D341Med (cell line): ENCODE measurements at regions not wholly inside any gene's neighbourhood (a gene's known extent, or its start where the extent isn't known, plus 50 kb on each side); places are given as distances from the start of the nearest gene placed in this dataset.

Source experiments
- DNase-seq: peaks from one replicate; pipeline ENCODE4 v3.0.0; 2012; ENCODE audit warnings: low spot score

GRCh38 chr2:74065456-74065855, 80.7 kb downstream of the TET3 start:
- DNase-seq = no peak

DNA sequence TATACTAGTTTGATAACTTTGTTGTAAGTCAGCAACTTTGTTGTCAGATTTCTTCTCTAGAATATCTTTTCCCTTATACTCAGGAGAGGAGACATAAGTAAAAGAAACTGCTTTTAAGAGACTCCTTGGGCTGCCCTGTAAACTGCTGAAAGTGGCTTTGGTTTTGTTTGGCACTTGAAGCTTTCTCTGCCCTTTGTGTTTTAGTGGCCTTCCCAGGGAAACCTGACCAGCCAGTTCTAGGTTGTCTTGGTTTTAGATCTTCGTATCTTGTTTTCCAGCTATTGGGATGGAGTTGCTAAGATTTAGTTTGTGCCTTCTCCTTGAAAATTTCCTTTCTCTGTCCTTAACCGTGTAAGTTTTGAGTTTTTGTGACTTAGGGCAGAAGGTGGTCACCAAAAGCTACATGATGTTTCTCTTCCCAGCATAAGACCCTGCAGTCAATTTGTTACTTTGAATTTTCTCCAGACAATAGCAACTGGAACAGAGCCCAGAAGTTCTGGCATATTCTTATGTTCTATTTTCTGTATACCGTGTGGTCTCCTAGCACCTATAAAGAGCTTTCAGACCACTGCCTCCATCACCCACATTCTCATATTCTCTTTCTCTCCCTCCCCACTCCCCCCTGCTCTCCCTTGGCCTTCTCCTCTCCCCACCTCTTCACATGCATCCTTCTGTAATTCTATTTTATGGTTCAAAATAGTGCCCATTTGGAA, 81.1 kb downstream of the BOLA3 start:
- no peak for DNase-seq

GRCh38 chr2:74067221-74067747, 80.4 kb downstream of the BOLA3 start:
- no peak for DNase-seq

GRCh38 chr2:74070991-74071390, 76.7 kb downstream of the BOLA3 start:
- no peak for DNase-seq

DNA sequence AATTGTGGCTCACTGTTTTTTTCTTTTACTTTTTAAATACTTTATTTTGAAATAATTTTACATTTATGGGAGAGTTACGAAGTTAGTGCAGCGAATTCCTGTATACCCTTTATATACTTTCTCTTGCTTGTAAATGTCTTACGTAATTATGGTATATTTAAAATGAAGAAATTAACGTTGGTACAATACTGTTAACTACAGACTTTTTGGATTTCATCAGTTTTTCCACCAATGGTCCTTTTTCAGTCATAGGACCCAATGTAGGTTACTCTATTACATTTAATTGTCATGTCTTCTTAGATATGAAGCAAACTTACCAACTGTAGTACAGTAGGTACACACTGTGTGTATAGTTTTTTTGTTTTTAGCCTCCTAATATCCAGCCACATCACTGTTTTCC, 76.3 kb downstream of the BOLA3 start:
- no peak for DNase-seq

- DNase-seq = no peak
Measured at GRCh38 chr2:74072565-74072964, 75.1 kb downstream of the BOLA3 start.

DNA sequence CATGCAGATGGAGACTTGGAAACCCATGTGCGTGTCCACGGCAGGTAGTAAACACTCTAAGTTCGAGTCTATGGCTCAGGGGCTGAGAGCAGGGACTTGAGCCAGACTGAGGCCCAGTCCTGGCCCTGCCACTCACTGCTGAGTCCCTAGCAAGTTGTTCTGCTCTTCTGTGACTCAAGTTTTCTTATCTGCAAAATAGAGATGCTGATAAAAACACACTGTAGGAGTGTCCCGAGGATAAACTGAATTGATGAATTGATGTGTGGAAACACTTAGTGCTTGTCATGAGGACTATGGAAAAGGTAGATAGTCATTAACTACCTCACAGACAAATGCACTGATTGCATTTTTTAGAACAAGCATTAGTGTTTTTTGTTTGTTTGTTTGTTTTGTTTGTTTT, 73.2 kb downstream of the BOLA3 start:
- no peak for DNase-seq

DNA sequence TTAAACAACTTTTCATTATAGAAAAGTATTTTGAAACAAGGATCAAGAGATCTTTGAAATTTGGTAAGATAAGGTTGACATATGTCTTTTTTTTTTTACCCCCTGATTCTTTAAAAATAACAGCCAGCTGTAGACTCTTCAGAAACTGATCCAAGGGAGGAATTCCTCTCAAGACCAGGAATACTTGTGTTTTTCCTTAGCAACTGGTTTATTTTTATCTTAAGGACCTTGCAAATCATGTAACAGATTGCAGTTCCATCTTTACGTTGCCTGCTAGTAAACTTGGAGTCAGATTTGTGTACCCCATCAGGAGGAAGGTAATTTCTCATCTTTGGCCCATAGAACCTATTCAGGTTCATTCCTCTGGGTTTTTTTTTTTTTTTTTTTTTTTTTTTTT, 71.6 kb downstream of the BOLA3 start:
- no peak for DNase-seq

DNA sequence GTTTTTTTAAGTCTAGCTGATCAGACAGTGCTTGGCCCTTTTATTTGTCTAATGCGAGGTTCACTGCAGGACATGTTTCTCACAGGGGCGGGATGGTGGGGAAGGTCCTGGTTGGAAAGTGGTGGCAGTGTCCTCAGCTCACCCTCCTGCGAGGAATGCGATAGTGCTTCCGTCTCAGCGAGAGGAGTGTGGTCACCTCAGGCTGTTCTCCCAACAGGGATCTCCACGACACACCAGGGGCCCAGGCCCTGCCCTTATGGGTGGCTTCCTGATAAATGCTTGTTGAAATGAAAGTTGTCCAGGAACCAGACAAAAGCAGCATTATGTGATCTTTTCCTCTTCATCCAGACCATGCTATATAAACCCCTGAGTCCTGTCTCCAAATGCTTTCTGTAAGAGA, 70.1 kb downstream of the BOLA3 start:
- DNase-seq = no peak

DNA sequence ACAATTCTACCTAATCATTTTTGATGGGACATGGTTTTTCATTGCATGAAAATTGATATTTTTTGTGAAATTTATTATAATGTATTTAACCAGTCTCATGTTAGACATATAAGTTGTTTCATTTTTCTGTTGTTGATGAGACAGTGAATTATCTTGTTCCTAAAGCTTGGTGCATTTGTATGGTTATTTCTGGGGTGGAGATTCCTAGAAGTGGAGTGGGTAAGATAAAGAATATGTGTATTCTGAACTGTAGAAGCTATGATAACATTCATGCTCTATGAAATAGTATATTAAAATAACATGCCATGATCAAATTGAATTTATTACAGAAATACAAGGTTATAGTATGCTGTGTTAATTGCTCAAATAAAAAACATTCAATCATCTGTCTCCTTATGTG, 69.2 kb downstream of the BOLA3 start:
- DNase-seq = no peak

DNA sequence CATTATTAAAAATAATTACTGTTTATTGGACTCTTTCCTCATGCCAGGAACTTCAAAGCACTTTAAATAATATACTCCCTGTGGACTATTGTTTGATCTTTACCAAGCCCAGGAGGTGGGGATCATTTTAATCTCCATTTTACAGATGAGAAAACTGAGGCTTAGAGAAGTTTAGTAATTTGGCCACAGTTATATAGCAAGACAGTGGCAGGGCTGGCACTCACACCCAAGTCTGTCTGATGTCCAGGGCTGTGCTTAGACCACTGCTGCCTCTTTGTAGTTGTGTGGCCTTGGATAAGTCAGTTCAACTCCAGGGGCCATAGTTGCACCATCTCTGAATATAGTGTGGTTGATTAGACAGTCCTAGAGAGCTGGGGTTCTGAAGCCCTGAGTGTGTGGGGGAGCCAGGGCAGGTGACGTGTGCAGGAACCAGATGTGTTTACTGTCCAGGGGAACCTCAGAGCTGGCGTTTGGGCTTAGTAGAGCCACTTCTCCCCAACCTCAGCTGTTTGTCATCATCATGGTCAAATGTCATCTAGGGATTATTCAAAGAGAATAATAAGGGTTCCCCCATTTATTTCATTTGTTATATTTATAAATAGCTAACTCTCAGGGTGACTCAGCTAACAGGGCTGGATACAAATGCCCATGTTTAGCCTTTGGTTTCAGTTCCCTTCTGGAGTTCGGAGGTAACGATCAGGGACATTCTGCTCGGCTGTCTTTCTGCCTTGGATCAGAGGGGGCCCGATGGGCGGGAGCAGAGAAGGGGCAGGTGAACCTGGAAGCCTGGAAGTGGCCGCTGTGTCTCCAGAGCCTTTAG, 68.0 kb downstream of the BOLA3 start:
- DNase-seq = no peak

DNA sequence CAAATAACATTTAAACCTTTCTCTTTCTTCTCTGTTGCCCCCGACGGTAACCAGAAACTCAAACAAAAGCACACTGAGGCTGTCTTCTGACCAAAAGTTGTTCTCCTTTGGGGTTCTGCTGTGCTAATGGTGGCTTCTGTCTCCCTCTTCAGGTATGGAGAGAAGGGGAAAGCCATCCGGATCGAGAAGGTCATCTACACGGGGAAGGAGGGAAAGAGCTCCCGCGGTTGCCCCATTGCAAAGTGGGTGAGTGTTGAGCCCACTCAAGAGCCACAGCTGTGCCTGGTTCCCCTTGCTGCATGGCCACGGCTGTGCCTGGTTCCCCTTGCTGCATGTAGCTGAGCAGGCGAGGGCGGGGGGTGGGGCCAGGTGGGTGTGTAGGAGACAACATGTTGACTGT, 67.4 kb downstream of the BOLA3 start:
- no peak for DNase-seq

DNA sequence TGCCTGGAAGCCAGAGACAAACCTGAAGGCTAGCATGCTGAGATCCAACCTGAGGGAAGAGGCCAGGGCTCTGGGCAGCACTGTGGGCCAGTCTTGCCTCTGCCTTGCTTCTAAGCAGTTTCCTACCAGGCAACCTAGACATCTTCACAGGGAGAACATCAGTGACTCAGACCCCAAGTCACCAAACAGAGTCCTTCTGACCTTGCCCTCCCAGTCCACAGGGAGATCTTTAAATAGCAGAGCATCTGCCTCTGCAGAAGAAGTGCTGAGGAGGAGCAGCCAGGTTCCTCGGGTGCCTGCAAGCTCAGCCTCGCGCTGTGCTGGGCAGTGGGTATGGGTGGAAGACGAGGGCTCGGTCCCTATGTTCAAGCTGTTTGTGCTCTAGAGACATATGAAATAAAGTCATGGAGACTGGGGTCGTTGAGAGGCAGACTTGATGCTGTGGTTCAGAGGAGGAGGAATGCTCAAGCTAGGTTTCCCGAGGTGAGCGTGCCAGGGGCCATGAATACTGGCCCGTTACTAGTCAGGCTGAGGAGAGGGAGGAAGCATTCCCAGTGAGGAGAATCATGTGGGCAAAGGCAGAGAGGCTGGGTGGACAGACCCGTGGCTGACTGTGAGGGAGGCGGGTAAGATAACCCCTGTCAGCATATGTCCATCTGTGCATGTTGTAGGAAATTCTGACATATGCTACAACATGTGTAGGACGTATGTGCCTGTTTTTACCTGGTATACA, 66.5 kb downstream of the BOLA3 start:
- no peak for DNase-seq

DNA sequence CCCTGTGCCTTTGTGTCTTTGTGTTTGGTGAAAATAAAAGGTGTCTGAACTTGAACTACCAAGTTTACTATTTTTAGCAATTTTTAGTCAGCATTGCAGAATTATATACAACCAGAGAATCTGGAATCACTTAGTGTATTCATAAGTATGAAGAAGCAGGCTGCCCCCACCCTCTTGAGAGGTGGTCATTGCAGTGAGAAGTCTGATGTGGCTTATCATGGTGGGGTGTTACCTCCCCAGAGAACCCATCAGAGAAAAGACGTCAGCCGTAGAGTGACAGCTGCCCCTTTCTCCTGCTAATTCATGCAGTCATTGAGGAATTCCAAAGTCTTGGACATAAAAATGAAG, 66.0 kb downstream of the BOLA3 start:
- no peak for DNase-seq

GRCh38 chr2:74083750-74084149, 64.0 kb downstream of the BOLA3 start:
- no peak for DNase-seq
